ENCODE measurements at regions not wholly inside any gene's neighbourhood (a gene's known extent, or its start where the extent isn't known, plus 50 kb on each side); places are given as distances from the start of the nearest gene placed in this dataset.

GRCh38 chr6:148200293-148200692, 142.3 kb upstream of the SASH1 start:
- DNase-seq (ENCODE audit: low spot score): no peak
- FAIRE-seq: no peak

- no peak for DNase-seq (ENCODE audit: low spot score)
- no peak for FAIRE-seq
These were observed 141.9 kb upstream of the SASH1 start for GRCh38 chr6:148200781-148201180.

- no peak for FAIRE-seq
- DNase-seq (ENCODE audit: low spot score): no peak
These were observed 139.2 kb upstream of the SASH1 start for GRCh38 chr6:148203281-148203925.

GRCh38 chr6:148203970-148204369, 138.7 kb upstream of the SASH1 start:
- FAIRE-seq (no peak), DNase-seq (ENCODE audit: low spot score) (no peak)

- DNase-seq (ENCODE audit: low spot score) (no peak), FAIRE-seq (no peak)
These were observed 134.3 kb upstream of the SASH1 start for GRCh38 chr6:148208298-148208697.

GRCh38 chr6:148211777-148212324, 130.8 kb upstream of the SASH1 start:
- DNase-seq (ENCODE audit: low spot score) (no peak), FAIRE-seq (no peak)

DNA sequence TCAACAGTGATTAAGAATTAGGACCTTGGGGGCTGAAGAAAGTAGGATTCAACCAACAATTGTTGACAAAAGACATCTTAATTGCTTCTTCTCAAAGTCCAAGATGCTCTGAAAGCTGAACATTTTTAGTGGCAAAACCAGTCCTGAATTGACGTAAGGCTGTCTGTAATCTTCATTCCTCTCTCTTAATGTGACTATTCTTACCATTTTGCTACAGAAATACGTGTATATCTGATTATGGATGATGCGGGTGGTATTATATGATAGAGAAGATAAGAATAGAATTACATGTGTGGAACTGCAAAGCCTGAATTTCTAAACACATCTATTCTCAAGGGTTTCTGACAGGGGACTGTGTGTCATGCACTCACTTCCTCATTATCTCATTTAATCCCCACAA, 130.3 kb upstream of the SASH1 start:
- DNase-seq (ENCODE audit: low spot score) (no peak), FAIRE-seq (no peak)

DNA sequence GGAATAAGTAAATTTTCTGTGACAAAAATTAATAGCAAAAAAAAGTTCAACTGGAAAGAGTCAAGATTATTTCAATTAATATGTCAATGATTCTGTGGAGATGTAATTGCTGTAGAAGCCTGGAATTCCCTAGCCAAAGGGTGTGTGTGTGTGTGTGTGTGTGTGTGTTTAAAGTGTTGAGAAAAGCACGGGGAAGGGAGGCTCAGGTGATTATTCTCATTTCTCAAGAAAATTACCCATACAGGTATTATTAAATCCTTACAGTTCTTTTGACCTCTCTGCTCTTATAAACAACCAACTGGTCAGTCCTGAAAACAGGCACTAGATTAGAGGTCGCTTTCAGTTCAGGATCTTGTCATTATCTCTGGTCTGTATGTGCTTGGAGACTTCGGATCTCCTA, 129.3 kb upstream of the SASH1 start:
- no peak for FAIRE-seq
- no peak for DNase-seq (ENCODE audit: low spot score)

DNA sequence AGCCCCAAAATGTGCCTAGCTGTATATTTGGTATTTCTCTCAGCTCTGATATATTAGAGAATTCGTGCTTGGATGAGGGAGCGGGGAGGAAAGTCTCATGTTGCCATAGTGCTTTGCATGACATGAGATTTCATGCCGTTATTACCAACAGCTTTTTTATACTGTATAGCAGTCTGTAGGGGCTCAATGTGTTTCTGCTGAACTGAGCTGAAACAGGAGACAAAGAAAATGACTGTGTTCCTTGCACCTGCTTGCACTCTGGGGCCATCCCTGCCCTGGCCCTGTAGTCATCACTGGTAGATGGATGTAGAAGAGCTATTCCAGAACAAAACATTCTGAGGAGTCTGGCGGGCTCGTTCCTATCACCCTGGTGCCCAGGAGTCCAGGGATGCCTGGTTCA, 128.0 kb upstream of the SASH1 start:
- DNase-seq (ENCODE audit: low spot score): no peak
- no peak for FAIRE-seq

GRCh38 chr6:148217051-148217450, 125.6 kb upstream of the SASH1 start:
- FAIRE-seq (no peak), DNase-seq (ENCODE audit: low spot score) (no peak)

GRCh38 chr6:148217921-148218320, 124.7 kb upstream of the SASH1 start:
- no peak for FAIRE-seq
- DNase-seq (ENCODE audit: low spot score): no peak

DNA sequence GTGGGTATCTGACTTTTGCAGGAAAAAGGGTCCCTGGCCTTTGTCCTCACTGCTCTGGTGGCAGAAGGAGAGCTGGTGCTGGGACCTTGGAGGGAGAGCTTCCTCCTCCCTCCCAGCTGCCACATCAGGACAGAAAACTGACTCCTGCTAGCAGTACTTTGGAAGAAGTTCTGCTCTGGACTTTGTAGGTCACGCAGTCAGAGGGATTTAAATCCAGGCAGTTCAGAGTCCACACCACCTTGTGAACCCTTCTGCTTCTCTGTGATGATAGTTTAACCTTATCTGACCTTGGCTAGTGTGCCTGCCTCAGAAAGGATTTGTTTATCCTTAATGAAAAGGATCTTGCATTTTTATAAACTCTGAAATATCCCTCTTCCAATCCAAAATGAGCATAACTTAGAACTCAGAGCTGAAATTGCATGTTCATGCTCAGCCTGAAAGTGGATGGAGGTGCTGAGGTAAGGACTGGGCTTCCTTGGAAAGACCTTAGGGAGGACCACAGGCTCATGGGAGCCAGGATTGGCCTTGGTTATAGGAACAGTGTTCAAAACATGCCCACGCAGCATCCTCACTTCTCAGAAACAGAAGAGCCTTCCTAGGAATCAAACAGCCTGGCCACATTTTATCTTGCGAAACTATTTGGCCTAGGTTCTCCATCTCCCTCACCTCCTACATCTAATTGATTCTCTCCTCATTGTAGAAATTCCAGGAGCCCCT, 123.9 kb upstream of the SASH1 start:
- no peak for FAIRE-seq
- DNase-seq (ENCODE audit: low spot score): no peak

DNA sequence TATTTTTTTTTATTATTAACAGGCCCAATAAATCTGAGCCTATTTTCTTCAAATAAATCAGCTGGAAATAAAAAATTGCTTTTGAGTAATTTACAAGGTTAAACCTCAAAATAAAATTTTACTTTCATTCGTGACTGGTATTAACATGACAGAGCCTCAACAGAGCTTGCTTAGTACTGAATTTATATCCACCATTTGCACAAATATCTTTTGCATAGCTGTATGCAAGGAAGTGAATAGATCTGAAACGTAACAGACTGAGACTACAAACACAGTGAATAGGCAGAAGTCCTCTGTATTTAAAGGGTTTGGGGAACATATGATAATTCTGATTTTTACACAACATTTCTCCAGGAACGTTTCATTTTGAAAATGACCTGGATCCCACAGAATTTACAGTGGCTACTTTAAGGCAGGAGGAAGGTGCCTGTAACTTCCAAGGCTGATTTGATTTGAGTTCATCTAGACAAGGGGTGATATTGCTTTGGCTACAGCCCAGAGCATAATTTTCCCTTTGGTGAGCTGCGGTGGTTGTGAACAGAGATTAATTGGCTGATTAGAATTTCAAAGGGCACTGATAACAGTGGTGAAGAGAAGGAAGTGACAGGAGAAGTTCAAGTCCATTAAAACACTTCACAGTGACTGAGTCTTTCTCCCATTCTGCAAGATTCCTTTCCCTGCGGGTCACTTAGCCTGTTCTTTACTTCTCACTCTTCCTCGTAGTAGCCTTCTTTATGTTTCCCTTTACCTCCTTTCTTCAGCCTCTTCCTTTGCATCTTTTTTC, 121.2 kb upstream of the SASH1 start:
- FAIRE-seq: no peak

GRCh38 chr6:148222376-148222775, 120.3 kb upstream of the SASH1 start:
- no peak for DNase-seq (ENCODE audit: low spot score)
- no peak for FAIRE-seq

More for the DNA sequence above, 121.2 kb upstream of the SASH1 start:
- peak; percentile 23 for DNase-seq (ENCODE audit: low spot score)

DNA sequence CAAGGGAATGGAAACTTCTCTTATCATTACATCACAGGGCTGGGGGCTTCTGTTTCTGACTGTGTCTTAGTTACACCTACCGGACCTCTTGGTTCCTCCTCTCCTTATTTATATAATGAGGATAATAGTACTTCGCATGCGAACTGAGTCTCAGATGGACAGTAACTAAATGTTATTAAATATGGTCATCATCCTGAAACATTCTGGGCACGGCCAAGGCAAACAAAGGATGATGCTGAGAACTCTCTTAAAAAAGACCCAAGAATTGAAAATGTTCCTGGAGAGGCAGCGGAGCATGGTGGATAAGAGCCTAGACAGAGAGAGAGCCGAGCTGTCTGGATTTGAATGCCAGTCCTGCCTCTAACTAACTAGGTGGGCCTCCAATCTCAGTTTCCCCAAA, 119.8 kb upstream of the SASH1 start:
- DNase-seq (ENCODE audit: low spot score) (no peak), FAIRE-seq (no peak)

DNA sequence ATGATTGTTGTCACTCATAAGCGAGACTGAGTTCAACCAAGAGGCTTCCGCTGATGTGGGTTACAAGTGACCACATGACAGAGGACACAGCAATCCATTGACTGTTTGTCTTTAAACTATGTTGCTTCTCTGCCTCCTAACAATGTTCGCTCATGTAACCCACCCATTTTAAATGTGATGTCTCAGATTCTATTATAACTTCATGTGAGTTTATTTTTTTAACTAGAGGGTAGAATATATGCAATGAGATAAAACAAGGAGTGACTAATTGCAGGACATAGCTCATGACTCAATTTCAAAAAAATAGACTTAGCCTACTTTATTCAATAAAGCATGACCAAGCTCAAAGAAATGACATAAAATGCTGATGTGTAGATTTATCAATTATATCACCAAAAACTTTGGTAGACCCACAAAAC, 119.2 kb upstream of the SASH1 start:
- DNase-seq (ENCODE audit: low spot score) (peak; percentile 49), FAIRE-seq (peak; percentile 72)

GRCh38 chr6:148225871-148226270, 116.8 kb upstream of the SASH1 start:
- FAIRE-seq: no peak
- no peak for DNase-seq (ENCODE audit: low spot score)

DNA sequence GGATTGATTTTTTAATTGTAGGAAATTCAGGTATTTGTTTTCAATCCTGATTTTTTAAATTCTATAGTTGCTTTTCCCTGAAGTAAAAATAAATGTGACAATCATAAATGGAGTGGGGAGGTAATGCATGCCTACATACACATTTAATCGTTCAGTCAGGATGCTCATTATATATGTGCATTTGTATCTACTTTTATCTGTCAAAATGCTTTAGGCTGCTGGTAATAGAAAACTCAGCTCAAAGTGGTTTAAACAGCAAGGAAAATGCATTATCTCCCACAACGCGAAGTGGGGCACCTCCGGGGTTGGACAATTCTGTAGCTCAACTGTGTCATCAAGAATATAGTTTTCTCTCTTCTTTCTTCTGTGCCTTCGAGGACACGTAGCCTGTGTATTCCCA, 116.4 kb upstream of the SASH1 start:
- DNase-seq (ENCODE audit: low spot score): no peak
- no peak for FAIRE-seq

DNA sequence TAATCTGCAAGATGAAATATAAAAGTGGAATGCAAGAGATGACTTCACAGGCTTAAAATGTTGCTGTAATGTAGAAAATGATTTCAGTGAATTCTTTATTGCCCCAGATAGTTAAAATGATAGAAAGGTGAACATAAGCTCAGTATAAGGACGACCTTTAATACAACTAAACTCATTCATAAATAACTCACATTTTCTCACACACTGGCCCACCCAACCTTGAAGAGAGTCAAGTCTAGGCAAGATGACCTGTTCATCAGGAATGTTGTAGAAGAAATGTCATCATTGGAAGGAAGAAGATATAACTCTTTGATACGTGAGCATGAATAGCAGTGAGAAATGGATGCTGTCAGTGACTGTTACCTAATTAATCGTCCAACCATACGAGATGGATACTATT, 111.1 kb upstream of the SASH1 start:
- peak; percentile 90 for DNase-seq (ENCODE audit: low spot score)
- FAIRE-seq: peak; percentile 91

GRCh38 chr6:148235446-148235845, 107.2 kb upstream of the SASH1 start:
- DNase-seq (ENCODE audit: low spot score) (no peak), FAIRE-seq (no peak)

DNA sequence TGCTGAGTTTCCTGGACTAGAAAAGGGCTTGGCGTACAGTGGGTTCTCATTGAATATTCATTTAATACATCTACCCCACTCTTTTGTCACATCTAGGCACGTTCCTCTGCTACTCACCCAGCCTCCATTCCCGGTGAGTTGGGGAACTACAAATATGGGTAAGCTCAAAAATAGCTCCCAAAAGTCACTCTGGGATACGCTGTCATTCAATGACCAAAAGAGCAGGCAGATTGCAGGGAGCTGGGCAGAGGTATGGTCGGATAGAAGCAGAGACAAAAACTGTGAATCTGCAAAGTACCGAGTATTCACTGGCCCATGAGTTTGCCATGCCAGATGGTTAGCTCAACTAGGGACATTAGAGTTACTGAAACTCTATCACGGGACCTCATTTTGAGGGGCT, 103.9 kb upstream of the SASH1 start:
- FAIRE-seq: no peak

DNA sequence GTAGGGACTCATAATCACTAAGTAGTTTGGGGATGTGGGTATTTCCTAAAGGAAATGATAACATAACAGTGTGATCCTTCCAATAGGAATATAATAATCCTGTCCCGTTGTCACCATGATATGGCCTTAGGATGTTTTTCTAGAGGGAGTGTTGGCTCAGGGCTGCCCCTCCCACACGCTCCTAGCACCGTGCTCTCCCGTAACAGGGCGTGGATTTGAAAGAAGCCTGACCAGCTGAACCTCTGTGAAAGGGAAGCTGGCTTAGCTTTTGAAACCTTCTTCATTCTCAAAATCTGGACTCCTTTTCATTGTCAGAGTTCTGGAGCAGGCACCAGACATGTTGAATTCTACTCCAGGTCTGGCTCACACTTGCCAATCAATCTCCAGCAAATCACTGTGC, 103.4 kb upstream of the SASH1 start:
- no peak for DNase-seq (ENCODE audit: low spot score)
- no peak for FAIRE-seq

More for the DNA sequence above, 103.9 kb upstream of the SASH1 start:
- DNase-seq (ENCODE audit: low spot score): no peak
